Left lung (tissue), 4 donors: ENCODE measurements at regions not wholly inside any gene's neighbourhood (a gene's known extent, or its start where the extent isn't known, plus 50 kb on each side); places are given as distances from the start of the nearest gene placed in this dataset.

Experiments used
- ATAC-seq: fragments of 200-7000 bp; cut with Tn5 transposase; one replicate; pipeline ENCODE4 v1.9.1; 2020; ENCODE audit warnings: moderate library complexity
- DNase-seq, 4 donors: peaks; one replicate each; pipeline ENCODE4 v3.0.0-alpha.2; 2013 to 2020
- H3K27ac ChIP-seq, 2 donors: fragments of 200-600 bp; sonication (generic) in 1 of 2; one replicate each; pipeline versions ENCODE4 v1.5.0 to v1.8.0; 2020 to 2021
- H3K27me3 ChIP-seq, 2 donors: fragments of 200-600 bp; sonication (generic) in 1 of 2; one replicate each; pipeline versions ENCODE4 v1.5.0 to v1.8.0; 2020 to 2021
- H3K36me3 ChIP-seq, 2 donors: fragments of 200-600 bp; sonication (generic) in 1 of 2; one replicate each; pipeline versions ENCODE4 v1.5.0 to v1.8.0; 2020 to 2021
- H3K4me1 ChIP-seq, 2 donors: fragments of 200-600 bp; one replicate each; pipeline ENCODE4 v1.8.0; 2021
- H3K4me3 ChIP-seq, 2 donors: fragments of 200-600 bp; sonication (generic) in 1 of 2; one replicate each; pipeline versions ENCODE4 v1.5.0 to v1.8.0; 2020 to 2021; ENCODE audit warnings: mild to moderate bottlenecking in 1 of 2
- H3K9me3 ChIP-seq, 2 donors: fragments of 200-600 bp; sonication (generic) in 1 of 2; one replicate each; pipeline versions ENCODE4 v1.5.0 to v1.8.0; 2020 to 2021
- CTCF ChIP-seq, 2 donors: fragments of 200-600 bp; sonication (generic) in 1 of 2; IDR thresholded peaks; one replicate each; pipeline versions ENCODE4 v1.5.0 to v1.8.0; 2021; ENCODE audit warnings: antibody characterized with exemption in 2 of 2
- intact Hi-C, 2 donors: fragments of 100-400 bp; cut with DNase I; formaldehyde crosslinking; loops; one replicate each; pipeline versions ENCODE4 v1.11.2 to v1.14.2; 2022
- donor health status: DM: no; HTN: yes; CAD: no.
- donor health status: DM: no; HTN: no; CAD: no.

GRCh38 chr1:218066332-218066731 is 218.8 kb upstream of the RRP15 start:
- H3K36me3 ChIP-seq = no peaks in the 10 kb centered on the region
- H3K4me3 ChIP-seq = no peak overlapping the region
- H3K27me3 ChIP-seq = no peaks in the 10 kb centered on the region
- ATAC-seq = no peak
- no peaks in the 10 kb centered on the region for H3K4me1 ChIP-seq
- H3K9me3 ChIP-seq = no peaks in the 10 kb centered on the region
- TF ChIP-seq CTCF (IDR thresholded peaks at IDR 0.05) = no peak
- intact Hi-C loops = no loop called here
- no peak overlapping the region for H3K27ac ChIP-seq
- DNase-seq = no peak

GRCh38 chr1:218068241-218068640 is 216.9 kb upstream of the RRP15 start:
- Histone ChIP-seq H3K27me3 (no peaks in the 10 kb centered on the region), H3K9me3 (no peaks in the 10 kb centered on the region), H3K36me3 (no peaks in the 10 kb centered on the region), H3K4me3 (no peak overlapping the region), H3K27ac (no peak overlapping the region), H3K4me1 (no peaks in the 10 kb centered on the region)
- TF ChIP-seq CTCF (IDR thresholded peaks at IDR 0.05) = no peak
- ATAC-seq (no peak), DNase-seq (no peak)
- intact Hi-C loops = no loop called here

- Histone ChIP-seq H3K4me1 (no peaks in the 10 kb centered on the region), H3K9me3 (no peaks in the 10 kb centered on the region), H3K36me3 (no peaks in the 10 kb centered on the region), H3K27ac (no peak overlapping the region), H3K27me3 (no peaks in the 10 kb centered on the region), H3K4me3 (no peak overlapping the region)
- ATAC-seq (no peak), DNase-seq (no peak)
- intact Hi-C loops = no loop called here
- TF ChIP-seq CTCF (IDR thresholded peaks at IDR 0.05) = no peak
Observed at GRCh38 chr1:218069180-218069579, 215.9 kb upstream of the RRP15 start.

- ATAC-seq (no peak), DNase-seq (no peak)
- Histone ChIP-seq H3K4me3 (no peak overlapping the region), H3K36me3 (no peaks in the 10 kb centered on the region), H3K9me3 (no peaks in the 10 kb centered on the region), H3K4me1 (no peaks in the 10 kb centered on the region), H3K27me3 (no peaks in the 10 kb centered on the region), H3K27ac (no peak overlapping the region)
- no peak for TF ChIP-seq CTCF (IDR thresholded peaks at IDR 0.05)
- intact Hi-C loops = no loop called here
Observed at GRCh38 chr1:218073062-218073461, 212.0 kb upstream of the RRP15 start.

GRCh38 chr1:218078916-218079315 is 206.2 kb upstream of the RRP15 start:
- H3K36me3 ChIP-seq = no peaks in the 10 kb centered on the region
- no peak overlapping the region for H3K27ac ChIP-seq
- TF ChIP-seq CTCF (IDR thresholded peaks at IDR 0.05) = no peak
- ATAC-seq = no peak
- DNase-seq = no peak
- intact Hi-C loops = no loop called here
- no peaks in the 10 kb centered on the region for H3K9me3 ChIP-seq
- no peak overlapping the region for H3K4me3 ChIP-seq
- H3K27me3 ChIP-seq = no peaks in the 10 kb centered on the region
- H3K4me1 ChIP-seq = no peaks in the 10 kb centered on the region
